T-cell (primary cell): ENCODE measurements at regions not wholly inside any gene's neighbourhood (a gene's known extent, or its start where the extent isn't known, plus 50 kb on each side); places are given as distances from the start of the nearest gene placed in this dataset.

Experiments used
- ATAC-seq, 4 experiments: fragments of 200-7000 bp in 3 of 4; fragments of 150-1000 bp in 1 of 4; cut with Tn5 transposase; replicated peaks in 1 of 4; 1 replicate in 3 of 4; 2 replicates in 1 of 4; pipeline ENCODE4 v1.10.0; 2021; ENCODE audit warnings: moderate library complexity in 3 of 4, mild to moderate bottlenecking in 2 of 4, moderate number of reproducible peaks in 1 of 4
- CTCF ChIA-PET, 2 donors: fragments of 300-600 bp; sonication (Branson Sonifier 250); formaldehyde crosslinking; loops; one replicate each; lab custom pipeline; 2022; ENCODE audit warnings: antibody characterized with exemption in 2 of 2; lab: Charles Lee
- POLR2A ChIA-PET, 2 donors: fragments of 300-600 bp; sonication (Branson Sonifier 250); formaldehyde crosslinking; loops; one replicate each; lab custom pipeline; 2022; ENCODE audit warnings: antibody characterized with exemption in 2 of 2; lab: Charles Lee
- DNase-seq, 35 experiments: peaks; one replicate each; pipeline versions ENCODE4 v3.0.0 to v3.0.0-alpha.2; 2013 to 2023
- H3K27ac ChIP-seq: one replicate; pipeline ENCODE4 v1.5.1; 2013; ENCODE audit warnings: low read length
- H3K27me3 ChIP-seq, 2 experiments: replicated peaks in 1 of 2; 1 replicate in 1 of 2; 2 replicates in 1 of 2; pipeline versions ENCODE4 v1.6.1 to v1.7.0; 2013; ENCODE audit warnings: low read length in 1 of 2, mixed read lengths in 1 of 2; ENCODE audit not compliant: control insufficient read depth in 2 of 2, insufficient read depth in 2 of 2; ENCODE audit errors: extremely low read depth in 1 of 2
- H3K36me3 ChIP-seq, 2 donors: 1 replicate in 1 of 2; 2 replicates in 1 of 2; pipeline versions ENCODE4 v1.6.1 to v1.7.0; 2013; ENCODE audit warnings: low read length in 1 of 2; ENCODE audit not compliant: control insufficient read depth in 2 of 2, insufficient read depth in 1 of 2; ENCODE audit errors: extremely low read depth in 1 of 2
- H3K4me1 ChIP-seq, 2 experiments: 1 replicate in 1 of 2; 2 replicates in 1 of 2; pipeline versions ENCODE4 v1.6.1 to v1.7.0; 2013; ENCODE audit warnings: low read length in 2 of 2, mixed read lengths in 1 of 2; ENCODE audit not compliant: insufficient read depth in 2 of 2, control insufficient read depth in 1 of 2; ENCODE audit errors: extremely low read depth in 1 of 2
- H3K4me3 ChIP-seq, 2 donors: 1 replicate in 1 of 2; 2 replicates in 1 of 2; pipeline versions ENCODE4 v1.5.1 to v1.7.0; 2013; ENCODE audit warnings: mild to moderate bottlenecking in 2 of 2, low read length in 1 of 2, moderate library complexity in 1 of 2; ENCODE audit not compliant: control insufficient read depth in 1 of 2; ENCODE audit errors: extremely low read depth in 1 of 2
- H3K9me3 ChIP-seq: 2 replicates; pipeline ENCODE4 v1.7.0; 2013
- H3K27ac Mint-ChIP-seq, 2 donors: one replicate each; pipeline ENCODE4 v1.8.0; 2020 to 2021; ENCODE audit warnings: mild to moderate bottlenecking in 2 of 2, mixed read lengths in 2 of 2
- H3K27me3 Mint-ChIP-seq, 2 donors: one replicate each; pipeline ENCODE4 v1.8.0; 2021 to 2022; ENCODE audit warnings: mixed read lengths in 2 of 2
- H3K36me3 Mint-ChIP-seq: one replicate; pipeline ENCODE4 v1.8.0; 2021; ENCODE audit warnings: mixed read lengths
- H3K4me1 Mint-ChIP-seq, 3 donors: one replicate each; pipeline ENCODE4 v1.8.0; 2020 to 2022; ENCODE audit warnings: mixed read lengths in 3 of 3, mild to moderate bottlenecking in 1 of 3
- H3K4me3 Mint-ChIP-seq, 3 donors: one replicate each; pipeline ENCODE4 v1.8.0; 2020 to 2022; ENCODE audit warnings: mild to moderate bottlenecking in 3 of 3, mixed read lengths in 3 of 3, moderate library complexity in 3 of 3
- H3K9me3 Mint-ChIP-seq, 3 donors: one replicate each; pipeline ENCODE4 v1.8.0; 2020 to 2022; ENCODE audit warnings: mixed read lengths in 3 of 3
- WGBS: methylation state at CpG from one replicate; pipeline ENCODE4 v1.1.5; 2013; ENCODE audit warnings: missing lambda C conversion rate; ENCODE audit not compliant: insufficient coverage; 5-methylcytosine and 5-hydroxymethylcytosine counted together

GRCh38 chr1:58158016-58158415, 388.5 kb downstream of the OMA1 start:
- ChIA-PET CTCF (no interaction called here), POLR2A (no interaction called here)
- no peaks in the 10 kb centered on the region for H3K27me3 ChIP-seq
- no peaks in the 10 kb centered on the region for H3K9me3 ChIP-seq
- H3K4me3 Mint-ChIP-seq: no peak overlapping the region
- ATAC-seq (no peak), DNase-seq (no peak)
- H3K4me3 ChIP-seq: no peak overlapping the region
- H3K27ac Mint-ChIP-seq: no peak overlapping the region
- no peak overlapping the region for H3K27ac ChIP-seq
- H3K36me3 Mint-ChIP-seq: no peaks in the 10 kb centered on the region
- H3K9me3 Mint-ChIP-seq: no peaks in the 10 kb centered on the region
- no peaks in the 10 kb centered on the region for H3K36me3 ChIP-seq
- H3K4me1 Mint-ChIP-seq: no peaks in the 10 kb centered on the region
- H3K4me1 ChIP-seq: no peaks in the 10 kb centered on the region
- H3K27me3 Mint-ChIP-seq: no peaks in the 10 kb centered on the region

- ATAC-seq (no peak), DNase-seq (no peak)
- H3K36me3 Mint-ChIP-seq: no peaks in the 10 kb centered on the region
- no peak overlapping the region for H3K27ac Mint-ChIP-seq
- H3K27me3 ChIP-seq: no peaks in the 10 kb centered on the region
- no peak overlapping the region for H3K4me3 Mint-ChIP-seq
- ChIA-PET CTCF (no interaction called here), POLR2A (no interaction called here)
- 78% methylated on average over 1 of the region's 4 CpGs for WGBS
- H3K4me3 ChIP-seq: no peak overlapping the region
- no peaks in the 10 kb centered on the region for H3K36me3 ChIP-seq
- no peak overlapping the region for H3K27ac ChIP-seq
- no peaks in the 10 kb centered on the region for H3K9me3 Mint-ChIP-seq
- H3K27me3 Mint-ChIP-seq: no peaks in the 10 kb centered on the region
- no peaks in the 10 kb centered on the region for H3K9me3 ChIP-seq
- no peaks in the 10 kb centered on the region for H3K4me1 ChIP-seq
- no peaks in the 10 kb centered on the region for H3K4me1 Mint-ChIP-seq
These were observed 389.3 kb downstream of the OMA1 start for GRCh38 chr1:58157256-58157655.

- Histone ChIP-seq H3K4me3 (no peak overlapping the region), H3K27me3 (no peaks in the 10 kb centered on the region), H3K27ac (no peak overlapping the region), H3K36me3 (no peaks in the 10 kb centered on the region), H3K4me1 (no peaks in the 10 kb centered on the region), H3K9me3 (no peaks in the 10 kb centered on the region)
- Mint-ChIP-seq H3K4me3 (no peak overlapping the region), H3K9me3 (no peaks in the 10 kb centered on the region), H3K27me3 (no peaks in the 10 kb centered on the region), H3K27ac (no peak overlapping the region), H3K36me3 (no peaks in the 10 kb centered on the region), H3K4me1 (no peaks in the 10 kb centered on the region)
- 78% methylated on average over 1 of the region's 3 CpGs for WGBS
- DNase-seq: no peak
- ATAC-seq: no peak
- POLR2A ChIA-PET: no interaction called here
- CTCF ChIA-PET: no interaction called here
These were observed 389.7 kb downstream of the OMA1 start for GRCh38 chr1:58156831-58157230.

- no peaks in the 10 kb centered on the region for H3K4me1 ChIP-seq
- no peak for DNase-seq
- ChIA-PET POLR2A (no interaction called here), CTCF (no interaction called here)
- Mint-ChIP-seq H3K4me3 (no peak overlapping the region), H3K9me3 (no peaks in the 10 kb centered on the region), H3K36me3 (no peaks in the 10 kb centered on the region), H3K27me3 (no peaks in the 10 kb centered on the region), H3K4me1 (no peaks in the 10 kb centered on the region), H3K27ac (no peak overlapping the region)
- no CpG with 5 or more reads among the region's 1 CpG for WGBS
- no peak for ATAC-seq
- no peak overlapping the region for H3K27ac ChIP-seq
- no peaks in the 10 kb centered on the region for H3K27me3 ChIP-seq
- H3K4me3 ChIP-seq: no peak overlapping the region
- H3K36me3 ChIP-seq: no peaks in the 10 kb centered on the region
- H3K9me3 ChIP-seq: no peaks in the 10 kb centered on the region
These were observed 390.4 kb downstream of the OMA1 start for GRCh38 chr1:58156124-58156468.

- no peak overlapping the region for H3K27ac Mint-ChIP-seq
- H3K4me3 Mint-ChIP-seq: no peak overlapping the region
- no peaks in the 10 kb centered on the region for H3K36me3 Mint-ChIP-seq
- Histone ChIP-seq H3K27ac (no peak overlapping the region), H3K36me3 (no peaks in the 10 kb centered on the region), H3K4me1 (no peaks in the 10 kb centered on the region), H3K4me3 (no peak overlapping the region), H3K27me3 (no peaks in the 10 kb centered on the region), H3K9me3 (no peaks in the 10 kb centered on the region)
- ATAC-seq: no peak
- no peaks in the 10 kb centered on the region for H3K4me1 Mint-ChIP-seq
- no peaks in the 10 kb centered on the region for H3K27me3 Mint-ChIP-seq
- ChIA-PET CTCF (interaction anchor here in 1 of 2 donors (0.8 kb wide), 1 partner anchor 8 kb away, joined by 3 read pairs; no protein-coding TSS in a partner anchor), POLR2A (no interaction called here)
- 70% methylated on average over 5 of the region's 7 CpGs for WGBS
- no peaks in the 10 kb centered on the region for H3K9me3 Mint-ChIP-seq
- DNase-seq: no peak
These were observed 391.0 kb downstream of the OMA1 start for GRCh38 chr1:58155418-58156123.

- H3K9me3 ChIP-seq: no peaks in the 10 kb centered on the region
- H3K9me3 Mint-ChIP-seq: peaks cover 0 to 2% (median 0%) of the 10 kb centered on the region in 3 donors
- CTCF ChIA-PET: interaction anchor here in 1 of 2 donors (0.8 kb wide), 1 partner anchor 10 kb away, joined by 3 read pairs; no protein-coding TSS in a partner anchor
- no peak overlapping the region for H3K27ac ChIP-seq
- POLR2A ChIA-PET: no interaction called here
- no peaks in the 10 kb centered on the region for H3K27me3 Mint-ChIP-seq
- H3K27me3 ChIP-seq: no peaks in the 10 kb centered on the region
- no peak overlapping the region for H3K4me3 Mint-ChIP-seq
- no peaks in the 10 kb centered on the region for H3K4me1 ChIP-seq
- H3K4me1 Mint-ChIP-seq: no peaks in the 10 kb centered on the region
- H3K36me3 ChIP-seq: no peaks in the 10 kb centered on the region
- no peak overlapping the region for H3K27ac Mint-ChIP-seq
- DNase-seq: no peak
- no peak for ATAC-seq
- WGBS: no CpG with 5 or more reads among the region's 2 CpGs
- no peaks in the 10 kb centered on the region for H3K36me3 Mint-ChIP-seq
- H3K4me3 ChIP-seq: no peak overlapping the region
These were observed 392.3 kb downstream of the OMA1 start for GRCh38 chr1:58154256-58154655.

GRCh38 chr1:58152697-58153096, 393.8 kb downstream of the OMA1 start:
- no peaks in the 10 kb centered on the region for H3K4me1 Mint-ChIP-seq
- Histone ChIP-seq H3K27ac (no peak overlapping the region), H3K4me1 (no peaks in the 10 kb centered on the region), H3K9me3 (no peaks in the 10 kb centered on the region), H3K4me3 (no peak overlapping the region), H3K27me3 (no peaks in the 10 kb centered on the region), H3K36me3 (no peaks in the 10 kb centered on the region)
- ChIA-PET POLR2A (no interaction called here), CTCF (no interaction called here)
- H3K9me3 Mint-ChIP-seq: peaks cover 0 to 2% (median 0%) of the 10 kb centered on the region in 3 donors
- DNase-seq (no peak), ATAC-seq (no peak)
- no peaks in the 10 kb centered on the region for H3K36me3 Mint-ChIP-seq
- WGBS: no CpG with 5 or more reads among the region's 3 CpGs
- H3K4me3 Mint-ChIP-seq: no peak overlapping the region
- no peaks in the 10 kb centered on the region for H3K27me3 Mint-ChIP-seq
- H3K27ac Mint-ChIP-seq: no peak overlapping the region
